Smooth muscle cell (in vitro differentiated cells): ENCODE measurements at regions not wholly inside any gene's neighbourhood (a gene's known extent, or its start where the extent isn't known, plus 50 kb on each side); places are given as distances from the start of the nearest gene placed in this dataset.

ENCODE experiments used
- DNase-seq: peaks from one replicate; lab custom pipeline; 2025; ENCODE audit not compliant: unreplicated experiment; lab: John Stamatoyannopoulos, UW
- H2AFZ ChIP-seq: fragments of 200-600 bp; sonication (generic); 2 replicates; pipeline ENCODE4 v1.6.0; 2016; ENCODE audit warnings: antibody characterized with exemption, low read depth, mild to moderate bottlenecking
- H3F3A ChIP-seq: fragments of 200-600 bp; sonication (generic); 2 replicates; pipeline ENCODE4 v1.6.0; 2017; ENCODE audit warnings: antibody characterized with exemption, low read depth
- H3K27ac ChIP-seq: fragments of 200-600 bp; sonication (generic); 2 replicates; pipeline ENCODE4 v1.5.1; 2016; ENCODE audit warnings: low read depth, mild to moderate bottlenecking
- H3K27me3 ChIP-seq: fragments of 200-600 bp; sonication (generic); 2 replicates; pipeline ENCODE4 v1.6.1; 2016; ENCODE audit warnings: low read depth, mild to moderate bottlenecking
- H3K36me3 ChIP-seq: fragments of 200-600 bp; sonication (generic); 2 replicates; pipeline ENCODE4 v1.5.1; 2016; ENCODE audit warnings: low read depth
- H3K4me1 ChIP-seq: fragments of 200-600 bp; sonication (generic); 2 replicates; pipeline ENCODE4 v1.5.1; 2016; ENCODE audit warnings: low read depth
- H3K4me2 ChIP-seq: fragments of 200-600 bp; sonication (generic); 2 replicates; pipeline ENCODE4 v1.6.0; 2016; ENCODE audit warnings: mild to moderate bottlenecking
- H3K4me3 ChIP-seq: fragments of 200-600 bp; sonication (generic); 2 replicates; pipeline ENCODE4 v1.5.1; 2016; ENCODE audit warnings: mild to moderate bottlenecking
- H3K79me2 ChIP-seq: fragments of 200-600 bp; sonication (generic); 2 replicates; pipeline ENCODE4 v1.6.0; 2016; ENCODE audit warnings: low read depth, mild to moderate bottlenecking
- H3K9ac ChIP-seq: fragments of 200-600 bp; sonication (generic); 2 replicates; pipeline ENCODE4 v1.6.0; 2016; ENCODE audit warnings: low read depth
- H3K9me3 ChIP-seq: fragments of 200-600 bp; sonication (generic); replicated peaks from 2 replicates; pipeline ENCODE4 v1.5.1; 2016; ENCODE audit warnings: low read depth
- H4K20me1 ChIP-seq: fragments of 200-600 bp; sonication (generic); 2 replicates; pipeline ENCODE4 v1.6.0; 2016; ENCODE audit warnings: low read depth
- CTCF ChIP-seq: fragments of 200-600 bp; sonication (generic); IDR thresholded peaks from 2 replicates; pipeline ENCODE4 v1.5.1; 2017; ENCODE audit warnings: borderline replicate concordance, mild to moderate bottlenecking, antibody characterized with exemption; ENCODE audit not compliant: insufficient read depth, poor library complexity, severe bottlenecking
- WGBS: methylation state at CpG from one replicate; pipeline ENCODE4 v1.1.7; 2016; ENCODE audit warnings: low lambda C conversion rate; 5-methylcytosine and 5-hydroxymethylcytosine counted together

- Histone ChIP-seq H3K27me3 (no peaks in the 10 kb centered on the region), H3K27ac (peak overlapping the region; percentile 89), H3K9me3 (no peaks in the 10 kb centered on the region), H4K20me1 (no peaks in the 10 kb centered on the region), H3K9ac (peak overlapping the region; percentile 75), H3K36me3 (no peaks in the 10 kb centered on the region), H3K79me2 (no peaks in the 10 kb centered on the region), H3K4me2 (peak overlapping the region; percentile 84), H3K4me3 (peak overlapping the region; percentile 42), H2AFZ (peak overlapping the region; percentile 83), H3F3A (peaks cover 9% of the 10 kb centered on the region), H3K4me1 (peaks cover 17% of the 10 kb centered on the region)
- WGBS = 11% methylated on average over 10 of the region's 10 CpGs
- TF ChIP-seq CTCF = no peak
- peak; percentile 10 for DNase-seq
Observed at GRCh38 chr7:27346531-27347275, 104.1 kb downstream of the EVX1 start.

GRCh38 chr7:27347276-27347640 is 104.7 kb downstream of the EVX1 start:
- peaks cover 17% of the 10 kb centered on the region for H3K4me1 ChIP-seq
- H3F3A ChIP-seq = peaks cover 9% of the 10 kb centered on the region
- peak overlapping the region; percentile 89 for H3K27ac ChIP-seq
- H3K9ac ChIP-seq = no peak overlapping the region
- no peaks in the 10 kb centered on the region for H4K20me1 ChIP-seq
- H2AFZ ChIP-seq = peak overlapping the region; percentile 31
- no peak for DNase-seq
- TF ChIP-seq CTCF = no peak
- WGBS = 9% methylated on average over 4 of the region's 4 CpGs
- H3K27me3 ChIP-seq = no peaks in the 10 kb centered on the region
- peak overlapping the region; percentile 84 for H3K4me2 ChIP-seq
- no peaks in the 10 kb centered on the region for H3K9me3 ChIP-seq
- no peaks in the 10 kb centered on the region for H3K36me3 ChIP-seq
- H3K4me3 ChIP-seq = peak overlapping the region; percentile 42
- H3K79me2 ChIP-seq = no peaks in the 10 kb centered on the region

- Histone ChIP-seq H3K27me3 (no peaks in the 10 kb centered on the region), H3K79me2 (no peaks in the 10 kb centered on the region), H3K9ac (no peak overlapping the region), H3K36me3 (no peaks in the 10 kb centered on the region), H3K4me2 (no peak overlapping the region), H2AFZ (no peak overlapping the region), H3K27ac (no peak overlapping the region), H3K4me3 (no peak overlapping the region), H3K4me1 (peaks cover 7% of the 10 kb centered on the region), H3F3A (peaks cover 9% of the 10 kb centered on the region), H4K20me1 (no peaks in the 10 kb centered on the region), H3K9me3 (no peaks in the 10 kb centered on the region)
- TF ChIP-seq CTCF = no peak
- no peak for DNase-seq
- 85% methylated on average over 2 of the region's 2 CpGs for WGBS
Observed at GRCh38 chr7:27349621-27350020, 107.0 kb downstream of the EVX1 start.

GRCh38 chr7:27351137-27351536 is 108.5 kb downstream of the EVX1 start:
- Histone ChIP-seq H2AFZ (no peak overlapping the region), H3K4me3 (no peak overlapping the region), H3K27ac (no peak overlapping the region), H4K20me1 (no peaks in the 10 kb centered on the region), H3K9ac (no peak overlapping the region), H3K27me3 (no peaks in the 10 kb centered on the region), H3K4me1 (peaks cover 3% of the 10 kb centered on the region), H3F3A (peaks cover 9% of the 10 kb centered on the region), H3K4me2 (no peak overlapping the region), H3K9me3 (no peaks in the 10 kb centered on the region), H3K36me3 (no peaks in the 10 kb centered on the region), H3K79me2 (no peaks in the 10 kb centered on the region)
- WGBS = 69% methylated on average over 5 of the region's 5 CpGs
- TF ChIP-seq CTCF = no peak
- DNase-seq = no peak
